HG03558 (cell line): ENCODE measurements at regions not wholly inside any gene's neighbourhood (a gene's known extent, or its start where the extent isn't known, plus 50 kb on each side); places are given as distances from the start of the nearest gene placed in this dataset.

ENCODE experiments used
- ATAC-seq: cut with Tn5 transposase; IDR thresholded peaks from one replicate; pipeline ENCODE4 v1.9.1; 2021; ENCODE audit warnings: moderate number of reproducible peaks; ENCODE audit not compliant: unreplicated experiment; ENCODE audit errors: extremely low read depth

DNA sequence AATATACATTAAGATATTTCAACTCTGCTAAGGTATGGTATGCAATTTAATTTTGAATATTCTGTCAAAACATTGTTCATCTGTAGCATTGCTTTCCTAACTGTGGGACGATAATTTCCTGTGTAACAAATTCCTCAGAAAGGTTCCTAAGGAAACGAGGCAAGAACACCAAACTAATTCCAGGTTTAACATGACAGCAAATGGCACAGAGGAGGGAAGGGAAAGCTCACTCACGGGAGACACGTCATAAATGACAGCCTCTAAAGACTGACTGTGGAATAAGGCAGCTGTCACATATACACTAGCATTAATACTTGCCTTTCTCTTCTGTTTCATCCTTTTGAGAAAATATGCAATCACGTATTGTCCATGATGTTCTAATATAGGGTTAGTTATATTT is 380.6 kb downstream of the LIG4 start:
- ATAC-seq: no peak

DNA sequence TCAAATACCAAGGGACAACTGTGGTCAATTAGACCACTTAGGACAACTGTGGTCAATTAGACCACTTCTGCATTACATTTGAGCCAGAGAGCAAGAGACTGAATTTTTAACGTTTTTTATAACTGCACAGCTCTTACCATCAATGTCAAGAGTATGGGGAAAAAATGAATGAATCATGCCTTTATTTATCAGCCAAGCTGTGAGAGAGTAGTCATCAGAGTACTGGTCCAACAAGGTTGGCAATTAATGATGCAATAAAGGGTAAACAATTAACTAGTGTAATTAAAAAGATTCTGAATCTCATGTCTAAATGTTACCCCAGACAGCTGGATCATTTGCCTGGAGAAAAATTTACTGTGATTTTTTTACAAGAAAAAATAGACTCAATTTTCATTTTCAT is 381.1 kb downstream of the LIG4 start:
- no peak for ATAC-seq

DNA sequence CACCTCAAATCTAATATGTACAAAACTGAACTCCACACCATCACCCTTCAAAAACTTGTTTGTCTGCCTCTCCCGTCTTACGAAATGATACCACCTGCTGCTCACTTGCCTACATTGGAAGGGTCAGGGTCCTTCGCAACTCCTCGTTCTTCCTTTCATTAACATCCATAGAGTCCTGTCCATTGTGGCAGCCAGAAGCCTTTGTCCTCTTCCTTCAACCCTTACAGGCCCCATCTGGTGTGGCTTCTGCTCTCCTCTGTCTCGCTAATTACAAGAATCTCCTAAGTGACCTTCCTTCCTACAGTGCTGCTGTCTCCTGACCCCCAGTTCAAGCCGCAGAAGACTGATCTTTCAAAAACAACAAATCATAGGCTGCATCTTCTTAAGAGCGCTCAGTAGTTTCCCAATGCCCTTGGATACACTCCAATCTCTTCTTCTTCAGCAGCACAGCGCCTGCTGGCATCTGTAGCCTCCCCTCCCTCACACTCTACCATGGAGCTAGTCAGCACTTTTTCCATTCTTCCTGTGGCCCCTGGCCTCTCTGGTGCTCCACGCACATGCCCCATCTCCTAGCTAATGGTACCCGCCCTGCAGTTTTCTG is 382.7 kb downstream of the LIG4 start:
- no peak for ATAC-seq

DNA sequence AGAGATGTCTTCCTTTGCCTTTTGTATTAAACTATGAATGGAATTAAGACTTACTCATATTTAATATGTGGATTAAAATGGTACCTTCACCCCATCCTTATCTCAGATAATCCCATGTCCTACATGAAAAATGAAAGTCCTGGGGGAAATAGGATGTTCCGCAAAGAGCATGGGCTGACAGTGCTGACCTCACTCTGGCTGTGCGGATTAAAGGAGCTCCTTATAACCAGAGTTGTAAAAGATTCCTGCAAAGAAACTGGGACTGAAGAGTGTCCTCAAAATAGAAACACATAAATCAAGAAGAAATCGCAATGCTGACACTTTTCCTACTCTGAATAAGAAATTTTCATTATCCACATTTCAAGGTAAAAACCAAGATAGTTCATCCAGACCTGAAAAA is 384.5 kb downstream of the LIG4 start:
- ATAC-seq: no peak

DNA sequence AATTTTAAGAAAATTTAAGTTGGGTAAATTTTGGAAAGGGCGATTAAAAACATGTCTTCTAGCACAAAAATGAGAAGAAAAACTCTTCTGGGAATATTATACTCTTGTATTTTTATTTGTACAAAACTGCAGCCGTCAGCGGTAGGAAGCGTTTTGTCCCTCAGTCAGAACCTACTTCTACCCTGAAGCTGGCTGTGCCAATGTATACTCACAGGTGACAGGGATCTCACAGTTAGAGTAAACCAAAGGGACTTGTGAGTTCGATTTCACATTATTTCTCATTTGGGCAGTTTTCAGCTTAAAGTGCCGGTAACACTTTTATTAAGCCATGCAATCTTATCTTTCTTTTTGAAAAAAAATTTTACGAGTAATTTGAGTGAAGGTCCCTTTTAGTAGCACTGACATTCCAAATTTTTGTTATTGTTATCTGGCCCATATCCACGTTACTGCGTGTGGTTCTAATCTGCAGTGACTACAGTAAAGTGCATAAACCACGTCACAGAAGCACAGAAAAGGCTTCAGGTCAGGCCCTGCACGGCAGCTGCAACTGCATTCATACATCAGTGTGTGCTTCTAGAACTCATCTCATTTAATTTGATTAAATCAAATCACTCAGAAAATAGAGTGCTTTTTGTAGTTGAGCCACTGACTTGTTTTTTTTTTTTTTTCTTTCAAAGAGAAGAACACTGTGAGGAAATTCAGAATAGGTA is 387.3 kb downstream of the LIG4 start:
- no peak for ATAC-seq

DNA sequence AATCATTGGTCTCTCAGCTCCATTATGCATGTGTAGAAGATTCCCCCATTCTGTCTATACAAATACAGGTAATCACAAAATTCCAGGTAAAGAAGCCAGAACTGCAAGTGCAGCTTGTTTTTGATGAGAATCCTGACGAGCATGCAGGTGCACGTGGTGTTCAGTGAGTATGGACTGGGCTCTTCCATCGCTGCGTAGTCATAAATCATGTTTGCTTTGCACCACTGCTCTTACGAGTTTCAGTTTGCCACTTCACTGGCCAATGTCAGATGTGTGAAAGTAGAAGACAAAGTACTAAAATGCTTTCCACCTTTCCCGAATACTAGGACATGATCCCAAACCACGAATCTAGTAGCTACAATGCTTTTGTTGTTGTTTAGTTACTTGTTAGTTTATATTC is 390.7 kb downstream of the LIG4 start:
- ATAC-seq: no peak

DNA sequence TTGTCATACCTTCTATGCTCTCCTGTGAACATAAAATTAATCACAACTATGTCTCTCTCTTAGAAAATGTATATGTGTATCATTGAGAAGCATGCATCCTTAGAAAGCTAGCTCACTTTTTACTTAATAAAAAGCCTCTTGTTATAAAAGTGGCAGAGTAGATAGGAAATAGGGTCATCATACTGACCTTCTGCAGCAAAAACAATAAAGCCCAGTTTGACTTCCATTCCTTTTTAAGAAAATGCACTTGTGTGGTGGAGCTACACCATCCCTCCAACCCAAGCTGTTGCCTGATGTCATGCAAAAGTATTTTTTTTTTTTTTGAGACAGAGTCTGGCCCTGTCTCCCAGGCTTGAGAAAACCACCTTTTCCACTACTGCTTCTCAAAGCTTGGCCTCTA is 393.3 kb downstream of the LIG4 start:
- no peak for ATAC-seq

DNA sequence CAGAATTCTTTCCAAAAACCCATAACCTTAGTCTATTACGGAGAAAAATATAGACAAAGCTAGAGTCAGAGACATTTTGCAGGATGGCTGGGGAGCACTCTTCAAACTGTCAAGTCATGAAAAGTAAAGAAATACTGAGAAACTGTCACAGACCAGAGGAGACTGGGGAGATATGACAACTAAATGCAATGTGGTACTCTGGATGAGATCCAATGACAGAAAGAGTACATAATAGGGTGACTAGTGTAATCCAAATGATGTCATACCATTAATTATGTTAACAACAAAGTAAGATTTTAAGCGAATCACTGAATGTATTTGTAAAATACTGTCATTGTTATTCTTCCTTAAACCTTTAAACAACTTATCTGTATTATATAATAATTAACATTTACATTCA is 393.8 kb downstream of the LIG4 start:
- no peak for ATAC-seq

DNA sequence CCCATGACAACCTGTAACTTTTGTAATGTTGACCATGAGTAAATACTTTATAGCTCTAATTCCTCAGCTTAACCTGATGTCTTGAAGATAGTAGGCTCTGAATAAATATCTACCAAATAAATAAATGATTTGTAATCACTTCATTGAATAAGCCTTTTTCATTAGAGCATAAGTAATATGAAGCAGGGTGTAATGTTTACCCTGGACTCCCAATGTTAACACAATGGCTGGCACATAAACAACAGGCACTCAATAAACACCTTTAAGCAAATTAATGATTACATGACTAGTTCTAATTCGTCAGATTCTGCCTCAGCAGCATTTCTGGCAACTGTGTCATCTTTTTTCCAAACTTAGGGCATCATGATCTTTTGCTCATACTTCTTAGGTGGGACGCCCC is 396.3 kb downstream of the LIG4 start:
- no peak for ATAC-seq

DNA sequence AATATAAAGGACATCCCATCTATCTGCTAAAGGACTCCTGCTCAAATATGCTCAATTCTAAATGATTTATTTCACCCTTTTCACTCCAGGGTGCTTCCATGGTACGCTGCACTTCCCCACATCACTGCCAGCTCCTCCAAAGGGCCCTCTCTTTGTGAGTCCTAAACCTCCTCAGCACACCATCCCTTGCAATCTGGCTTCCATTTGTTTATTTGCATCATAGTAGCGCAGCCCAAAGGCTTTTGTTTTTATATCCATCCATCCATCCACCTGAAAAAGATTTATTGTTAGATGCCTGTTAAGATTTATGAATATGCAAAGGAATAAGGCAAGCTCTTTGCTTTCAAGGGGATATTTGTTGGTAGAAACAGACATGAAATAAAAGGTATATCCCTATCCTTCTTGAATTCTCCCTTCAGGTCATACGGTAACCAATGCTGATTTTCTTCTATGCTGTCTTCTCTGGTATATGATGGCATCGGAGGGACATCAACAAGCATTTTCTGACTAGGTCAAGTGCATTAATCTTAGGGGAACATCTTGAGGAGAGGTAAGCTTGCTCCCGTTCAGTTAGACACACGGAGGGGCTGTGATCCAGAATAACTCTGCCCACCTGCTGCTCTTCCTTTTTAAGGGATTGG is 397.6 kb downstream of the LIG4 start:
- ATAC-seq: no peak

DNA sequence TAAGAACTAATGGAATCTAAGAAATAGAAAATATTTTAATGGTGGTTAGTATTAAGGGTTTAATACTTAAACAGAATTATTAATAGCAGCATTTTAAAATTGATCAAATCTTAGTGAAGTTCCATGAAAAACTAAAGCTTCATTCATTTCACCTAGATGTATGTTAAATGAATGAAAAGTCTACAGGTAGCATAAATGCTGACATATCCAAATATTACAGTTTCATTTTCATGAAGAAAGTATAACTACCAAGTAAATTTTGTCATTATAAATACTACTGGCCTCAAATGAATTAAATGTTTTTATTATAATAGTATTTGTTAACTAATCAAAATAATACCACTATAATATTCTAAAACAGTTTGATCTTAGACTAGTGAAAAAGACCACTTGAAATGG is 403.3 kb downstream of the LIG4 start:
- ATAC-seq: no peak

DNA sequence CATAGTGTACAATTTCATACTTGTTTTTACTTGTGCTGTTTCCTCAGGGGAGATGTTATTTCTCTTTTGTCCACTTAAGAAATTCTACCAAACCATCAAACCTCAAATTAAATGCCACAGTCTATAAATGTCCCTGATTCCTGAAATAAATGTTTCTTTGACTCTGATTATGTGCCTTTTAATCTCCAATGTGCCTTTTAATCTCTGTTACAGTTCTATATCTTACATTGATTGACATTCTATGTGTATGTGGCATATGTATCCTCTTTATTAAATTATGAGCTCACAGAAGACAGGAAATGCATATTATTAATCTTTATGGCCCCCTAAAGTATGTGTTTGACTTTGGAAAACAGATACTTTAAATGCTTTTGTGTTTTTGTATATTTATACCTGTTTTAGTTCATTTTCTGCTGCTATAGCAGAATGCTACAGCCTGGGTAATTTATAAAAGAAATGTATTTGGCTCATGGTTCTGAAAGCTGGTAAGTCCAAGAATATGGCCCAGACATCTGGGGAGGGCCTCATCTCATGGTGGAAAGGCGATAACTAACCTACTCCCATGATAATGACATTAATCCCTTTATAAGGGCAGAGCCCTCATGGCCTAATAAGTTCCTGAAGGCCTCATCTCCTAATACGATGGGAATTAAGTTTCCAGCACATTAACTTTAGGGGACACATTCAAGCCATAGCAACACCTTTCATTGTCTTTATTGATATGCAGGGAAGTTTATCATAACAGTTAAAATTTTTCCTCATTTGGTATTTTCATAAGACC is 403.9 kb downstream of the LIG4 start:
- no peak for ATAC-seq

DNA sequence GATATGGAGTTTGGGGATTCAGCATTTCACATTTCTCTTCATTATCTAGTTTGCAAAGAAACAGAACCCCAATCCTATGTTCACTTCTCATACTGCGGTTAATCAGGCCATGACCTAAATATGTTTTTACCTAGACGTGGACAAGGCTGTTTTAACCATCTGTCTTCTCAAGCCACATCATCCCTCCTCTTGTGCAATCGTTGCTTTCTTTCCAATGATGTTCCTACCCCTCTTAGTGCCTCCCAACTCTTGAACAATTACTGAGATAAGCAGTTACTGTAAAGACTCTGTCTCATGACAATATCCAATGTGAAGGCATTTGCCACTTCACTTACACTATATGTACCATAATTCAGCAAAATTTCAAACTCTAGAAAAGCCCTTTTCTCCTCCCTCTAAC is 406.2 kb downstream of the LIG4 start:
- ATAC-seq: no peak

DNA sequence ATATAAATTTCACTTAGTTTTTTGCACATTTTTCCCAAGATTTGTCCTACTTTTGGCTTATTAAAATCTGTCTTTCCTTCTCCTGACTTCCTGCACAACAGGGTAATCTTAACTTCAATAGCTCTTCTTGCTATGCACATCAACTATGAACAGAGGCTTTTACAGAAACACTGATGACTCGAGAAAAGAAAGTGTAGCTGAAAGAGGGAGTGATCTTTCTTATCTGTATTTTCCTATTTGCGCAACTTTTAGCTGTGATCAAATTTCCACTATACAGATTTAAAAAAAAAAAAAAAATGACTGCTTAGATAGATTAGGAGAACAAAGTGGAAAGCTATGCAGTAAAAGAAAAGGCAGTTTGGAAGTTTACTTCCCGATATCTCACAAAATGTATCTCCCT is 406.9 kb downstream of the LIG4 start:
- ATAC-seq: no peak

DNA sequence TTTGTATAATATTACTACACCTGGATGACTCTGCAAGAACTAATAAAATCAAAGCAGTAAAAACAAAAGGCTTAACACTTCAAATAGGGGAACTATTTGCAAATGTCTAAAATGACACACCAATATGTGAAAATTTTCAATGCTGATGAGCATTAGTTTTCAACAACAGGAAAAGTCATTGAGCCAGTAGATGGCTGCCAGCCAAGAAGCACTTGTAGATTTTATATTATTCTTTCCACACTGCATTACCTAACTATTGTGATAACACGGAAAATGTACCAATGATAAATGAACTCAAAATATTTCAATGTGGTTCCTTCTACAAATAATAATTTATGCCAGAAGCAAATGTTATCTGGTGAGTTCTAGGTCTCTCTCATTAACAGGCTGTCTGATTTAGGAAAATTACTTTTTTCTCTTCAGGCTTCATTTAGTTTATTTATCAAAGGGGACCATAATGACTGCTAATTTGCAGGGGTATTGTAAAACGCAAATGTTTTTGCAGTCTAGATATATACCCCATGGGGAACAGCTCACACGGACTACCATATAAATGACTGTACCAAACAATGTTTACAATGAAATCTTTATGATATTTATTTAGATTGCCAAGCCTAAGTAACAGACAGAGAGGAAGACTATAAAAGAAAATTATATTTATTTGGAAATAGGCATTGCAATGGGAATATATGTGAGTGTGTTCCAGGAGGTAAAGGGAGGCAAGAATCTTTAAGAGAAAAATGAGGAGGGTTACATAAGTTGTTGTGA is 407.8 kb downstream of the LIG4 start:
- no peak for ATAC-seq

DNA sequence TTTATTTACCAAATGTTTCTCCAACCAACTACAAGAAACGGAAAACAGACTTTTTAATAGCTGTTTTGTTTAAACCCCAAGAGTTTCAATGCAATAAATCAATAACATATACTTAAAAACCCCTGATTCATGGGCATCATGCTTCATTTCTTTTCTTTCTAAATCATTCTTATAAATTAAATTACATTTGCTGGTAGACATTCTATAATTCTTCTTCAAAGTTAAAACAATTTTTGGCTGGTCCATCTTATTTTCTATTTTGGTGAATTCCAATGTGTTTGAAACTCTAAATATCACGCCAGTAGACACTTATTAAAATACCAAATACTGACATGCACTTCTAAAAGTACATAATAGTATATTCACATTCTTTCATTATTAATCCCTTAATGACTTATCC is 408.6 kb downstream of the LIG4 start:
- no peak for ATAC-seq

DNA sequence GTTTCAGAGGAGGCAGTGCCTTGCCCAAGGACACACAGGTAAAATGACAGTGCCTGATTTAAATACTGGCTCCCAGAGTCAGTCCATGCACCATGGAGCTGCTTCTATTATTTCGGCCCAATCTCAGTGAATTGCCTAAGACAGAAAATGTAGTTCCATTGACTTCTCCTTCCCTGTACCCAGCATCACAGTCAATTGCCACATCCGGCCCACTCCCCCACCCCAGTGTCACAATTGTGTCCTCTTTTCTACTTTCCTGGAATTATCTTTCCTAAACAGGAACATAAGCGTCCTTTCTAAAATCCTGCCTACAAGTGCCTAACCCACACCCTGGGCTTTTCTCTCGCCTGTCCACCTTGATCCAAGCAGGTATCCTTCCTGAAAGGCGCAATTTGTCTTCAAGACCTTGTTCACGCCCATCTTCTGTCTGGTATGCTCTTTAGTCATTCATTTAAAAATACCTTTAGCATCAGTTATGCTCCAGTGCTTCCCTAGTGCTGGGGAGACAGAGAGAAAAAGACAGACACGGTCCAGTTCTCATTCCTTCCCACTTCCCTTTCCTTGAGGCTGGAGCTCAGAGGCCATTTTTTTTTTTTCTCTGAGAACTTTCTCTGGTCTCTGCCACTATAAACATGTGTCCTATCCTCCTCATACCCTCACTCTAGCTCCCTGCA is 411.4 kb downstream of the LIG4 start:
- ATAC-seq: no peak

DNA sequence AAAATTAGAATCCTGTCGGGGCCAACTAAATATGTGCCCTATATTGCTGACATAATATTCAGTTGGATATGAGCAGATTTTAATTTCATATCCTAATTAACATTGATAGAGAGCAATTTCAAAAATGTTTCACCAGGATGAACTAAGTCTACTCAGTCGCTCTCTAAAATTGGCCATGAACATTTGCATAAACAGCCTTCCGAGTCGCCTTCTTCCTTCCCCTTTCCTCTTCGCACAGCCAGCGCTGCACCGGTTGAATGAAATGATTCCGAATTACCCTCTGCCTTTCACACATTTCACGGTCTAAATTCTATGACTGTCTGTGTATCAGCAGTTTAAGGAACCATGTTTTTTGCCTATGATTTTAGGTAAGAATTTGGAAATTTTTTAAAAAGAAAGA is 413.7 kb downstream of the LIG4 start:
- ATAC-seq: no peak

DNA sequence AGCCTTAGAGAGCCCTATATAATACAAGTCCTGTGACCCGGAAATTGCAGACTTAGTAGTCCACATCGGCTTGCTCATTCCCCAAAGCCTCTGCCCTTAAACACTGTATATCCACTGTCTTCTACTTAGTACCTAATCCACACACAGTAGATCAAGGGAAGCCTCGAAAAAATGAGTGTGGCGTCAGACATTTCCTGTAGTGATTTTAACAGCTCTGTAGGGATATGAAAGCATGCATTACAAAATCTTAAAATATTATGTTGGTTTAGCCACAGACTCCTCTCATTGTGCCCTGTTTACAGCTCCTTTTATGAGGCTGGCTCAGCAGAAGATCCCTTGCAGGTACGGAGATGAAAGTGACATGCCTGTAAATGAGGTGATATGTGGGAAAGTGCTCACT is 416.3 kb downstream of the LIG4 start:
- no peak for ATAC-seq

DNA sequence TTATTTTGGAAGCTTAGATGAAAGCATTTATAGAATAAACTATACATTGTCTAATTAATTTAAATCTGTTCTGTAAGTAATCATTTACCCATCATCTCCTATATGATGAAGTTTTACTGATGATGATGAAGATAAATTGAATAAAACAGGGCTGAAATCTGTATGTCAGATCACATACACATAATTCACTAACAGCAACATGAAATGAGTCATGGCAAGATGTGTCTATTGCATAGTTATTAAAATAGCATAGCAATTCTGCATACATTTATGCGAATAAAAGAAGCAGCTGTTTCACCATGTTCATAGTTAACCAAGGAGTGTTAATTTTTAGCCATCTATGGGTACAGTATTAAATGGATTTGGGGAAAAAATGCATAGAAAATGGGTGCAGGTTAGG is 424.9 kb downstream of the LIG4 start:
- no peak for ATAC-seq
